ENCODE measurements at regions not wholly inside any gene's neighbourhood (a gene's known extent, or its start where the extent isn't known, plus 50 kb on each side); places are given as distances from the start of the nearest gene placed in this dataset.
"Not testable (repeated sequence)": the region's sequence is repeated elsewhere in the genome, so short reads cannot be mapped to it uniquely, and the experiment has no call there.

DNA sequence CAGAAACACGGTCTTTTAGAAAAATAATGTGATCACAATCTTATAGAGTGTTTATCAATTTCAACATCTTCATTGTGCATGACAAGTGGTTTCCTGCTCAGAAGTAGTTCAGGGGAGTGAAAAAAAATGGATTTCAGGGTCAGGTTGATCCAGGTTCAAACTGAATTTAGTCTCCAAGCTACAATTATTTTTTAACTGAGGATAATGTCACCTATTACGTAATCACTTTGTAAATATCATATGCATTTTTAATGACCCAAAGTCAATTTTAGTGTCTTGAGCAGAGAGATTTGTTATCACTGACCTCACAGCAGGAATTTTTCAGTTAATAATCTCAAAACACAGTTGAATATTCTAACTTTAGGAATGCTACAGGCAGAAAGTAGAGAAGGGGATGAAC lies 627.2 kb upstream of the LUZP2 start:
- DNase-seq (ENCODE audit: low read depth) = no peak

DNA sequence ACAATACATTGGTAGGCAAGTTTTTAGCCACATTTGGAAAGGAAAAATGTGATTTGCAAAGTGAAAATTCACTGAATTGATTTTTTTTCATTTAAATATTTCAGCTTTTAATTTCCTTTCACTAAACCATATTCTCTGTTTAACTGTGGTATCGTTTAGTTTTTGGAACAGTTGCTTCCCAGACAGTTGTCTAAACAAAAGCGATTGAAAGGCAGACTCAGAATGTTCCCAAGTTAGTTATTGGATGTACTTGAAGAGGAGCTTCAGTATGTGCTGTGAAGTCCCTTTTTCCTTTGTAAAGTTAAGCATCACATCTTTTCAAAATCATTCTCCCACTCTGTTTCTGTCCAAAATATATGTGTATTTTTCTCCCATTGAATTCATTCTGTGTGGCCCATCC lies 623.4 kb upstream of the LUZP2 start:
- no peak for DNase-seq (ENCODE audit: low read depth)

DNA sequence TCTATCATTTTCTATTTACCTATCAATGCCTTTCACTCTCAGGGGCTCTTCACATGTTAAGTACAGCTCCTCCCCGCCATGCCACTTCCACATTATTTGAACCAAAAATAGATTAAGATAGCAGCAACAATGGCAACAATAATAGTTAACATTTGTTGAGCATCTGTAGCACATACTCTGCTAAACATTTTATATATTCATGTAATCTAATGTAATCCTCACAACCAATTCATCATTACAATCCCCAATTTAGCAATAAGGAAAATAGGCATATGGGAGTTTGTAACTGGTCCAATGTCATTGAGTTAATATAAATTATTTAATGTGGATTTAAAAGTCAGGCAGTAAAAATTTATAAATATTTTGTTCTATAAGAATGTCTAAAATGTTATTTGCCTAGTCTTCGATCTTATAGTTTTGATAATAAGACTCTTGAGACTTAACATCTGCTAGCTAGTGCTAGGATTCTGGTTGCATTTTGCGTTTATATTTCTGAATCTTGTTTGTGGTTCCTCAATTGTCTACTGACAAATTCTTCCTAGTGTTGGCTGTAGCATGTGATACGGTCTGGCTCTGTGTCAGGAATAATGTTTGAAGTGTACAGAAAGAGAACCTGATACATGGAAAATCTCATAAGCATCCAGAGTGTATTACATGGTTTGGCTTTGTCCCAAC lies 621.5 kb upstream of the LUZP2 start:
- no peak for DNase-seq (ENCODE audit: low read depth)

DNA sequence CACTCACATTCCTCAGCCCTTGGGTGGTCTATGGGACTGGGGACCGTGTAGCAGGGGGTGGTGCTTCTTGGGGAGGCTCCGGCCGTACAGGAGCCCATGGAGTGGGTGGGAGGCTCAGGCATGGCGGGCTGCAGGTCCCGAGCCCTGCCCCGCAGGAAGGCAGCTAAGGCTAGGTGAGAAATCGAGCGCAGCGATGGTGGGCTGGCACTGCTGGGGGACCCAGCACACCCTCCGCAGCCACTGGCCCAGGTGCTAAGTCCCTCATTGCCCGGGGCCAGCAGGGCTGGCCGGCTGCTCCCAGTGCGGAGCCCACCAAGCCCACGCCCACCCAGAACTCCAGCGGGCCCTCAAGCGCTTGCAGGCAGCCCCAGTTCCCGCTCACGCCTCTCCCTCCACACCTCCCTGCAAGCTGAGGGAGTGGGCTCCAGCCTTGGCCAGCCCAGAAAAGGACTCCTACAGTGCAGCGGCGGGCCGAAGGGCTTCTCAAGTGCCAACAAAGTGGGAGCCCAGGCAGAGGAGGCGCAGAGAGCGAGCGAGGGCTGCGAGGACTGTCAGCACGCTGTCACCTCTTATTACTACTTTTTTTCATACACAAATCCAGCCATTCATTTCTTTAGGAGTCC lies 613.3 kb upstream of the LUZP2 start:
- DNase-seq (ENCODE audit: low read depth) = not testable (repeated sequence)

DNA sequence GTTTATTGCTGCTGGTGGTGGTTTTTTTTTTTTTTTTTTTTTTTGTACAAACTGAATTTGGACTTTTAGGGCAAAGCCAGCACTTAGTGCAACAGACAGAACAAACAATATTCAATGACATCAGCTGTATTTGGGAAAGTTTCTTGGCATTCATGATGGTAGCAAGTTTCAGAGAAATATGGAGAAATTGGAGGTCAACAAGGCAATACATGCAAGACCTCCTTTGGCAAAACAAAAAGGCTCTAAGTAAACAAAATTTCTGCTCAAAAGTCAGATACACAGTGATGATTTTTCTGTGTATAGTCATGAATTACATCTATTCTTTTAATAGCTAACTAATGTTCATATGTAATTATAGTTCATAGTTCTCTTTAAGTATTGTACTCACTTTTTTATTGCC lies 612.5 kb upstream of the LUZP2 start:
- no peak for DNase-seq (ENCODE audit: low read depth)

DNA sequence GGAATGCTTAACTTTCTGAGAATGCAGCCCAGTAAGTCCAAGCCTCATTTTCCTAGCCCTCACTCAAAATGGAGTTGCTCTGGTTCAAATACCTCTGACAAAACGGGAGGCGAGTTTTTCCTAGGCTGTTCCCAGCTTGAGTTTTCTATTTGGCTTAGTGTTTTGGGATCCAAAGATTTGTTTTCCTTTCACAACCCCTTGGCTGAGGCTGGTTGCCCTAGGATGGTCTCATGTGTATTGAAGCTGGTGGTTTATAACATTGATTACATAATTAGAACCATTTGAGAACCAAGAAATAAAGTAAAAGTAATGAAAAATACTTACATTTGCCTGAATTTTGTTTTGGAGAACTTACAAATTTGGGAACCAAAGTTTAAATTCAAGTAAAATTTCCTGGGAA lies 611.1 kb upstream of the LUZP2 start:
- no peak for DNase-seq (ENCODE audit: low read depth)

DNA sequence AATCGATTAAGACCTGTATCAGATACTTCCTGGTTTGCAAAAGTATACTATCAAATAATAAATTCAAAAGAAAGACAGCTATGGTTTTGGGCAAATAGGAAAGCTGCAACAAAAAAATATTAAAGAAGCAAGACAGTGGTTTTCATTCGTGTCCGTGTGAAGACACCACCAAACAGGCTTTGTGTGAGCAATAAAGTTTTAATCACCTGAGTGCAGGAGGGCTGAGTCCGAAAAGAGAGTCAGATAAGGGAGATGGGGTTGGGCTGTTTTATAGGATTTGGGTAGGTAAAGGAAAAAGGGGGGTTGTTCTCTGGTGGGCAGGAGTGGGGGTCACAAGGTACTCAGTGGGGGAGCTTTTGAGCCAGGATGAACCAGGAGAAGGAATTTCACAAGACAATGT lies 609.7 kb upstream of the LUZP2 start:
- DNase-seq (ENCODE audit: low read depth) = not testable (repeated sequence)

DNA sequence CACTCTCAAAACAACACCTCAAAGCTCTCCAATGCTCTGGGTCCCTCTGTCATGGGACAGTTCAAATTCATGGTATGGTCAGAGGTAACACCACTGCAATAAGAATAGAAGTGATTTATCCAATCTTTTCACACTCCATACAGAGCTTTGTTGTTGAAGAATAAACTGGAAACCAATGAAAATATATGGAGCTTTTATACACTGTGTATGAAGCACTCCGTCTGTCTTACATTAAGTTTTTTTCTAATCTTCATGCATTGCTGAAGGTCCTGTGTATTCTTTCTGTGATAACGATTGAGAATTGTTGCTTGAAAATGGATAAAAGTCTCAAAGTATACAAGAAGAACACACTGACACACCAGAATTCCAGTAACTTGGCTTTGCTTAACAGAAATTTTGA lies 603.7 kb upstream of the LUZP2 start:
- DNase-seq (ENCODE audit: low read depth) = no peak

DNA sequence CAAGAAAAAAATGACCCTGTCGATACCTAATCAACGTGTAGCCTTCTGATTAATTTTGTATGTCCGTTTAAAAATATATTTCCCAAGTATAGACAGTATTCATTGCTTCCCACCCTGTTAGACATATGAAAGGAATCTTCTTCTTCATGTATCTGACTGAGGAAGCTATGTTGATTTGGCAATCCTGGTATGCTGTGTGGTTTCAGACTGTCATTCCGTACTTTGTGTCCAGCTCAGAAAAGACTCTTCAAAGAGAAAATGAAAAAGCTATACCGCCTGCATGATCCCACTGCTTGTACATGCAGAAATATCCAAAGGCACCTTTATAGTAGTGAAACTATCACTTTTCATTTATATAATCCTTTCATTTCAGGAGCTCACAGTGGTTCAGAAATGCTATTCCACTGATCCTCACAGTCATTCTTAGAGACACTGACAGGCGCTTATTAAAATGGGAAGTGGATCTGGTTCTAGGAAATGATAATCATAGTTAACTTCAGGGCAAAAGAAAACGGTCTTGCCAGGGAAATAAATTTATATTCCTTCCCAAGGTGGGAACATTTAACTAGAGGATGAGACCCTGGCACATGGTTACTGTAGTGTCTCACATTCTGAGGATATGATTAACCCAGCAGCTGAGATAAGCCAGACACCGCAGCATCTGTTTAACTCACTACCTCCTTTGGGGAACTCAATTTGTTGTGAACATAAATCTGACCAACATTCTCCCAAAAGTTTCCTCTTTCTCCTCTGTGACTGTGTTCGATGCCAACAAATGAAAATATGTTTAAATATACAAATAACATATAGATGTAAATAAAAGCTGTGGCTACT lies 599.2 kb upstream of the LUZP2 start:
- DNase-seq (ENCODE audit: low read depth) = peak; percentile 69

DNA sequence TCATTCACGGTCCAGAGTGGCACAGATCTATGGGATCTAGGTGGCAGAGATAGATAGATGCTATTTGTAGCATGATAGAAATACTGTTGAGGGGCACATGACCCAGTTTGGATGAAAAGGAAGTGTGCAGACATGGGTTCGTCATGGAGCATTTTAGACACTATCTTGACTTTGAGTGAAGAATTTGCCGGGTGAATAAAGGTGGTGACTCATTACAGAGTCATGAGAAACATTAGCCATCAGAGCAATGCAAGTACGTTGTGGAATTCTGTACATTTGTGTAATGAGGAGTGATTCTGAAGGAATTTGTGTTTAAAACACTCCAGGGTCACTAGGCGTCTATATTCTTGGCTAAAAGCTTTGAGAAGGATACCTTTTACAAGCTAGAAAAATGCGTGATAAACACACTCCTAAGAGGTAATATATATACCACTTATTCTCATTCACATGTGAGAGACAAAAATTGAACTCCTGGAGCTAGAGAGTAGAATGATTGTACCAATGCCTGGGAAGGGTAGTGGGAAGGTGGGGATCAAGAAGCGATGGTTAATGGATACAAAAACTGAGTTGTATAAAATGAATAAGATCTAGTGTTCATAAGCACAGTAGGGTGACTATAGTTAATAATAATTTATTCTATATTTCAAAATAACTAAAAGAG lies 593.7 kb upstream of the LUZP2 start:
- peak; percentile 70 for DNase-seq (ENCODE audit: low read depth)

DNA sequence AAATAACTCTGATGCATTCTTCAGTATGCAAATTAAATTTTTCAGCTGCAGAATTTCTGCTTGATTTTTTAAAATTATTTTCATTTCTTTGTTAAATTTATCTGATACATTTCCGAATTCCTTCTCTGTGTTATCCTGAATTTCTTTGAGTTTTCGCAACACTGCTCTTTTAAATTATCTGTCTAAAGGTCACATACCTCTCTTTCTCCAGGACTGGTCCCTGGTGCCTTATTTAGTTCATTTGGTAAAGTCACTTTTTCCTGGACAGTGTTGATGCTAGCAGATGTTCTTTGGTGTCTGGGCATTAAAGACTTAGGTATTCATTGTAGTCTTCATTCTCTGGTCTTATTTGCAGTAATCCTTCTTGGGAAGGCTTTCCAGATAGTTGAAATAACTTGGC lies 577.4 kb upstream of the LUZP2 start:
- DNase-seq (ENCODE audit: low read depth) = no peak

DNA sequence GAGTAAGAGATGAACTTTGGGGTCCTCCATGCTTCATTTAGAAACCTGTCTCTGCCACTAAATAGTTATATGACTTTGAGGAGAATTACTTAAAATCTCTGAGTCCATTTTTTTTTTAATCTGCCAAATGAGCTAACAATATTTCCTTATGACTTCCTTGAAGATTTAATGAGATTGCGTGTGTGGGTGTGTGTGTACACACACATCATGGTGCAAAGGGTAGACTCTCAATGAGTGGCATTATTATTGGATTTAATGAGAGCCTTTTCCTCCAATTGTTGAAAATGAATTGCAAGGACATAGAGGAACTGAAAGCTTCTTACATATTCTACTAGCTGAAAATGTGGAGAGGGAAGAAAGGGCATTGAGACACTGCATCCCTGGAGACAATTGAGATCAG lies 573.5 kb upstream of the LUZP2 start:
- no peak for DNase-seq (ENCODE audit: low read depth)

DNA sequence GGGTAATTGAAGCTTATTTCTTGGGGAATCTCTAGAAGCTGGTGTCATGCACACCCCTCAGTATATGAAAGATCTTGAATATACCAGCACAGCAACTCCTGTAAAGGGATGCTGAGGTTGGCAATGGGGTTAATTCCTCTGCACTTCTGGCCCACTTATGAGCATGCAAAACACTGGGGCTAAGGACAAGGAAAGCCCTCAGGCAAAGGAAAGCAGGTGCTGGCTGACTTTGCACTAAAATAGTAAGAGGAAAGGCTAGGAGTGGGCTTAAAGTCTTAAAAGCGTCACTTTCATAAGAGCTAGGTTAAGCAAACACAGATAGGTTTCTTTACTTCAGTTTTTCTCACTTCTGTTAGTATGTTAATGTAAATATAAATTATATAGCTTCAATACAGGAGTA lies 572.6 kb upstream of the LUZP2 start:
- no peak for DNase-seq (ENCODE audit: low read depth)

DNA sequence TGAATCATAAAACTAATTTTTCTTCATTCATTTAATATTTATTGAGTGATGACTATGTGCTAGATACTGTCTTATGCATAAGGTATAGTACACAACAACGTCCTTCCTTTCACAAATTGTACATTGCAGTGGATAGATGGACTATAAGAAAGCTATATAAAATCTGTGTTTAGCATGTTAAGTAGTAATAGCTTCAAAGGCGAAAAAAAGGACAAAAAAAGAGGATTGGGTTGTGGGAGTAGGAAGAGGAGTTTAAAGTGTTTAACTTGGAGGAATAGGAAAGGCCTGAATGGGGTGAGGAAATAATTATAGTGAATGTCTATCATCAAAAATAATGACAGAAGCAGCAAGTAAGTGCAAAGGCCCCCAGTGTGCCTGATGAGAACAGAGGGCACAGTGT lies 565.4 kb upstream of the LUZP2 start:
- no peak for DNase-seq (ENCODE audit: low read depth)

DNA sequence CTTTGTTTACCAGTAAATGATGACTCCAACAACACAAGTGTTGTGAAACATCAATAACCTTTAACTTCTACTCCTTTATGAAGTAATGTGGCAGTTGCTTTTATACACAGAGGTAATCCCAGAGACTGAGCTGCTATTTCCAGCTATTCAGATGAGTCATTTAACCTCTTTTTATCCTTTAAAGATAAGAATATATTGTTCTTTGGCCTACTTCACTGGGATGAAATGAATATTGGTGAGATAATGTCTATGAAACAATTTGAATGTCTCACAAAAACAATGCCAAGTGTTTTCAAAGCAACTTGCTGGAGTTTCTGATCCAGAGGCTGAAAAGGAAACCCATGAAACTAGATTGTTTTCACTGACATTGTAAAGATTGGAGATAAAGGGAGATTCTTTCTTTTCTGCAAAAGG lies 564.4 kb upstream of the LUZP2 start:
- DNase-seq (ENCODE audit: low read depth) = no peak

DNA sequence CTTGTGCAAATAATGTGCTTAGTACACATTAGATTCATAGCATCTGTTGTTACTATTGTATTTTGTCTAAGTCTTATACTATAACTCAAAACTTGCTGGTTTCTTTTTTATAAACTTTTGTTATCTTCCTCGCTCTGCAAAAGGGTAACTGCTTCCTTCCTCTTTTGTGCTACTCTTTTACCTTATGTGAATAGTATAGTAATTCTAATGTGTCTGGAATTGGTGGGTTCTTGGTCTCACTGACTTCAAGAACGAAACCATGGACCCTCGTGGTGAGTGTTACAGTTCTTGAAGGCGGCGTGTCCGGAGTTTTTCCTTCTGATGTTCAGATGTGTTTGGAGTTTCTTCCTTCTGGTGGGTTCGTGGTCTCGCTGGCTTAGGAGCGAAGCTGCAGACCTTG lies 563.1 kb upstream of the LUZP2 start:
- DNase-seq (ENCODE audit: low read depth) = no peak

DNA sequence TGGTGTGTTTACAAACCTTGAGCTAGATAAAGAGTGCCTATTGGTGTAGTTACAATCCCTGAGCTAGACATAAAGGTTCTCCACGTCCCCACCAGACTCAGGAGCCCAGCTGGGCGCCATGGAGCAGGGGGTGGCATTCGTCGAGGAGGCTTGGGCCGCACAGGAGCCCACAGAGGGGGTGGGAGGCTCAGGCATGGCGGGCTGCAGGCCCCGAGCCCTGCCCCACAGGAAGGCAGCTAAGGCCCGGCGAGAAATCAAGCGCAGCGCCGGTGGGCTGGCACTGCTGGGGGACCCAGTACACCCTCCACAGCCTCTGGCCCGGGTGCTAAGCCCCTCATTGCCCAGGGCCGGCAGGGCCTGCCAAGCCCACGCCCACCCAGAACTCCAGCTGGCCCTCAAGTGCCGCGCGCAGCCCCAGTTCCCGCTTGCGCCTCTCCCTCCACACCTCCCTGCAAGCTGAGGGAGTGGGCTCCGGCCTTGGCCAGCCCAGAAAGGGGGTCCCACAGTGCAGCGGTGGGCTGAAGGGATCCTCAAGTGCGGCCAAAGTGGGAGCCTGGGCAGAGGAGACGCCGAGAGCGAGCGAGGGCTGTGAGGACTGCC lies 562.1 kb upstream of the LUZP2 start:
- not testable (repeated sequence) for DNase-seq (ENCODE audit: low read depth)

DNA sequence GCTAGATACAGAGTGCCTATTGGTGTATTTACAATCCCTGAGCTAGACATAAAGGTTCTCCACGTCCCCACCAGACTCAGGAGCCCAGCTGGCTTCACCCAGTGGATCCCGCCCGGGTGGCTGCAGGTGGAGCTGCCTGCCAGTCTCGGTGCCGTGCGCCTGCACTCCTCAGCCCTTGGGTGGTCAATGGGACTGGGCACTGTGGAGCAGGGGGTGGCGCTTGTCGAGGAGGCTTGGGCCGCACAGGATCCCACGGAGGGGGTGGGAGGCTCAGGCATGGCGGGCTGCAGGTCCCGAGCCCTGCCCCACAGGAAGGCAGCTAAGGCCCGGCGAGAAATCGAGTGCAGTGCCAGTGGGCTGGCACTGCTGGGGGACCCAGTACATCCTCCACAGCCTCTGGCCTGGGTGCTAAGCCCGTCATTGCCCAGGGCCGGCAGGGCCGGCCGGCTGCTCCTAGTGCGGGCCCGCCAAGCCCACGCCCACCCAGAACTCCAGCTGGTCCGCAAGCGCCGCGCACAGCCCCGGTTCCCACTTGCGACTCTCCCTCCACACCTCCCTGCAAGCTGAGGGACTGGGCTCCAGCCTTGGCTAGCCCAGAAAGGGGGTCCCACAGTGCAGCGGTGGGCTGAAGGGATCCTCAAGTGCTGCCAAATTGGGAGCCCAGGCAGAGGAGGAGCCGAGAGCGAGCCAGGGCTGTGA lies 554.6 kb upstream of the LUZP2 start:
- not testable (repeated sequence) for DNase-seq (ENCODE audit: low read depth)

DNA sequence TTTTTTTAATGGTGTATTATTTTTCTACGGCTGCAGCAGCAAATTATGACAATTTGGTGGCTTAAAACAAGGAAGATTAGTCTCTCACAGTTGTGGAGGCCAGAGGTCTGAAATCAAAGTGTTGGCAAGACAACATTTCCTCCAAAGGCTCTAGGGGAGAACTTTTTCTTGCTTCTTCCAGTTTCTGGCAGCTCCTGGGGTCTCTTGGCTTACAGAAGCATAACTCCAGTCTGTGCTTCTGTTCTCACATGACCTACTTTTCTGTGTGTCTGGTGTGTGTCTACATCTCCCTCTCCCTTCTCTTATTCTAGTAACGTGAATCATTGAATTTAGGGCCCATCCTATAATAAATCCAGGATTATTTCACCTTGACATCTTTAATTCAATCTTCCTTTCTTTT lies 551.9 kb upstream of the LUZP2 start:
- DNase-seq (ENCODE audit: low read depth) = no peak

DNA sequence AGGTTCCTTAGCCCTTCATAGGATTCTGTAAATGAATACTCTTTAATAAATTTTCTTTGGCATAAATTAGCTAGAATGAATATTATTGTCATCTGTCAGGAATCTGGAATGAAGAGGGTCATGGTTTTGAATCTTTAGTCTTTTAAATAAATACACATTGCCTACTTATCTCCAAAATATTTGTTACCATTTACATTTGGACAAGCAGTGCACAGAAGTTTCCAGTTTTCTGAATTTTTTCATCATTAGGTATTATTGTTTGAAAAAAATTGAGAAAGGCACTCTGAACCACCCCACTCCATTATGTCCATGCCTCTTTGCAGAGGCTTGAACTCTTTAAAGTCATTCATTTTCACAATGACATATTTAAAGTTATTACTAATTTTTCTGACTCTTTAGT lies 549.0 kb upstream of the LUZP2 start:
- no peak for DNase-seq (ENCODE audit: low read depth)

DNA sequence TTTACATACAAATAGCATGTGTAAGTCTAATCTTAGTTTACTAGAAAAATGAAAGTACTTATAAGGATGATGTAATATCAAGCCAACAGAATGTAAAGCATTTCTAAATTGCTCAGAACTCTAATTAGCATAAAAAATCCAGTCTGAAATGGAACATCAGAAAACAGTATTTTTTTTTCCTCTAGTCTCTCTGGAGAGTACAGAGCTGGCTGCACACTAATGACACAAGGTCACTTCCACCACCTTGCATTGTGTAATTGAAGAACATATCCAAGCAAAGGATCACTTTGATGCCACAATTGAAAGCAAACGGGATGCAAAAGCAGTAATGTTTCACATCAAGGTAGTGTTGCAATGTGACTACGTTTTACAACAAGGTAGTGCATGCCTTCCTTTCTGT lies 548.0 kb upstream of the LUZP2 start:
- DNase-seq (ENCODE audit: low read depth) = no peak

All from fibroblast of the conjunctiva (primary cell).